ACHN (cell line): ENCODE measurements at regions not wholly inside any gene's neighbourhood (a gene's known extent, or its start where the extent isn't known, plus 50 kb on each side); places are given as distances from the start of the nearest gene placed in this dataset.
"Not testable (repeated sequence)": the region's sequence is repeated elsewhere in the genome, so short reads cannot be mapped to it uniquely, and the experiment has no call there.

Source experiments
- DNase-seq: peaks from one replicate; pipeline ENCODE4 v3.0.0-alpha.2; 2015
- in situ Hi-C: cut with HindIII; loops from 2 replicates; pipeline ENCODE4 v1.10.0; 2017; ENCODE audit warnings: low sequenced_read_pairs, low pct_ligation_motif_present, low pct_unique_long_range_greater_than_20kb

GRCh38 chr16:17566656-17567450 is 96.1 kb upstream of the XYLT1 start:
- no peak for DNase-seq
- in situ Hi-C loops: no loop called here

DNA sequence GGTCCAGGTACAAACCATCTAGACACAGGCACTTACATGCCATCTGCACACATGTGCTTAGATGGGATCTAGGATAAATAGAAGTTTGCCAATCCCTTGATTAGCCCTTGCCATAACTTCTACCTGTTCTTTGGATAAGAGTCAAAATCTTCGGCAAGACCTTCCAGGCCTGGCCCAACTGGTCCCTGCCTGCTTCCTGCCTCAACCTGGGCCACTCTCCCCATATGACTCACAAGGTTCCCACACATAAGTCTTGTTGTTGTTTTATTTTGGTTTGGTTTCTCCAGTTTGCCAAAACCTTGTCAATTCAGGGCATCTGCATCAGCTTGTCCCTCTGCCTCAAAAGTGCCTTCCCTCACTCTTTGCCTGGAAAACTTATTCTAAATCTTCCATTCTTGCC is 95.3 kb upstream of the XYLT1 start:
- DNase-seq: no peak
- in situ Hi-C loops: no loop called here

DNA sequence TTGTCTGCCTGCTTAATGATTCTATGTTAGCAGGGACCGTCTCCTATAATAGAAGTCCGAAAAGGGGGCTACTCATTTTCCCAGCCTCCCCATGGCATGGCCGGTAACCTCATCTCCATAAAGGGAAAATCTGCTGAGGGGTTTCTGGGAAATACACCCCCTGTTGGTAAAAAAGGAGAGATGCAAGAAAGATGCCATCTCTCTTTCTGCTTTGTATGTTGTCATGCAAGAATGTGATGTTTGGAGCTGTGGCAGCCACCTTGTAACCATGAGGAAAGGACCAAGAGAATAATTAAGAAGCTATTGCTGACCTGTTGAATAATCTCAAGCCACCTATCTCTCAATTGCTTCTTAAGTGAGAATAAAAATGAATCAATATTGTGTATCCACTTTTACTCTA is 94.8 kb upstream of the XYLT1 start:
- in situ Hi-C loops: no loop called here
- DNase-seq: no peak

DNA sequence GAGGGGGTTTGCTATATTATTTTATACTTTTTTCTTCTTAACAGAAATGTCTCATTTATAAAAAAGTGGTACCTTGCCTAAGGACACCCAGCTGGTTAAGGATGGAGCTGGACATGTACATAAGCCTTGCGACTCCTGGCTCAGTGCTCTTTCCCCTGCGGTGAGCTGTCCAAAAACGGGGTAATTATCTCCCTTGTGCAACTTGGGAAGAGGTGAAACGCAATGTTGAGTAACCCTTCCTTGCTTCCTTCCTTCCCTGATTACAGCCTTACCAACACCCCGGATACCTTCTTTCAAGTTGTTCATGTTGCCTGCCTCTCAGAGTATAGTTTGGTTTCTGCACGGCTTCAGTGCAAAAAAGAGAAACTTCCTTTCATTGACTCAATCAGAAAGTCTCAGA is 94.1 kb upstream of the XYLT1 start:
- in situ Hi-C loops: no loop called here
- no peak for DNase-seq

DNA sequence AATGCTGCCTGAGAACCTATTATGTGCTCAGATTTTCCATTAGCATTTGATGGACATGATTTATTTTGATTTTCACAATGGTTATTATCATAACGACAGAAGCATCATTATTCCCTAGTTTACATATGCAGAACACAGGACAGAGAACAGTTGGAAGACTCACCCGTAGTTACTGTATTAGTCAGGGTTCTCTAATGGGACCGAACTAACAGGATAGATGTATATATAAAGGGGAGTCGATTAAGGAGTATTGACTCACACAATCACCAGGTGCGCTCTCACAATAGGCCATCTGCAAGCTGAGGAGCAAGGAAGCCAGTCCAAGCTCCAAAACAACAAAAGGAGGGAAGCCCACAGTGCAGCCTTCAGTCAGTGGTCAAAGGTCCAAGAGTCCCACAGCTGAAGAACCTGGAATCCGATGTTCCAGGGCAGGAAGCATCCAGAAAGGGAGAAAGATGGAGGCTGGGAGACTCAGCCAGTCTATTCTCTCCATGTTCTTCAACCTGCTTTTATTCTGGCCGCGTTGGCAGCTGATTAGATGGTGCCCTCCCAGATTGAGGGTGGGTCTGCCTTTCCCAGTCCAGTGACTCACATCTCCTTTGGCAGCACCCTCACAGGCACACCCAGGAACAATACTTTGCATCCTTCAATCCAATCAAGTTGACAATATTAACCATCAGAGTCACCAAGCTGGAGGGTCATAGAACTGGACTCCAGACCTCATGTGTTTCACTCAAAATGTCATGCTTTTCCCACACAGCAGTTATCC is 92.7 kb upstream of the XYLT1 start:
- no peak for DNase-seq
- in situ Hi-C loops: no loop called here

- no peak for DNase-seq
- in situ Hi-C loops: no loop called here
These were observed 90.3 kb upstream of the XYLT1 start for GRCh38 chr16:17561056-17561455.

- in situ Hi-C loops: no loop called here
- no peak for DNase-seq
These were observed 89.8 kb upstream of the XYLT1 start for GRCh38 chr16:17560548-17560947.

DNA sequence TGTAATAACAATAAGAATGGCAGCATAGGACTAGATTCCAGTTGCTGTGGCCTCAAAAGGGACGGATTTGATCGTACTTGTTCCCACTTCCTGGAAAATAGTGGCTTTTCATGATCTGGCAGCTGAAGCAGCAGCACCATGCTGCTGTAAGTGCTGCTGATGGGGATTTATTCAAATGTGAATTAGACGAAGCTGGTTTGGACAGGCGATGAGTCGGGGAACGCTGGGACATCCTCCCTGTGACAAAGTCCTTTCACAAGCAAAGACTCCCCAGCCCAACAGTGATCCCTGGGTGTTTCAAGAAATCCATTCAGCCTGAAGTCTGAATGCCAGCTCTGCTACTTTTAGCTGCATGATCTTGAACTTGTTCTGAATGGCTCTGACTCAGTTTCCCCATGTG is 88.6 kb upstream of the XYLT1 start:
- DNase-seq: no peak
- in situ Hi-C loops: no loop called here

DNA sequence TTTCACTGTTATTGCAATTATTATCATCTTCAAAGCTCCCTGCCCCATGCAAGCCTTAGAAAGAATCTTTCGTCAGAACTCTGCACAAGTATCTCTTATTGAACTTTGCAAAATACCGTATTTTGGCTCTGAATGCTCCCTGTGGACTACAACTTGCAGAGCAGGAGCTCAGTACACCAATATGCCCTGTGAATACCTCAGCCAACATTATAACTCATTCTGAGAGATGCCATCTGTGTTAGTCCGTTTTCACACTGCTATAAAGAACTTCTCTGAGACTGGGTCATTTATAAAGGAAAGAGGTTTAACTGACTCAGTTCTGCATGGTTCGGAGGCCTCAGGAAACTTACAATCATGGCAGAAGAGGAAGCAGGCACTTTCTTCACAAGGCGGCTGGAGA is 87.2 kb upstream of the XYLT1 start:
- in situ Hi-C loops: no loop called here
- no peak for DNase-seq

DNA sequence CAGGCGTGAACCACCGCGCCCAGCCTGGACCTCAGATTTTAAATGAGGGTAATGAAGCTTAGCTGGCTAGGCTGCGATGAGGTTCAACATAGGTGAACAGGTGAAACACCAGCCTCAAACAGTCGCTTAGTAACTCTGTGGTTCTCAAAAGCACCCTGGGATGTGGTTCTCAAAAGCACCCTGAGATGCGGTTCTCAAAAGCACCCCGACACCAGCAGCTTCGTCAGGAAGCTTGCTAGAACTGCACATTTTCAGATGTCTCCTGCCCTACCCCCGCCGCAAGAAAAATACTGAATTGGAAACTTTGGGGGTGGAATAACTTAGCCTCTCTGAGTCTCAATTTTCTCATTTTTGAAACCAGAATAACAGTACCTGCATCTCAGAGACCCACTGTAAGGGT is 86.7 kb upstream of the XYLT1 start:
- DNase-seq: no peak
- in situ Hi-C loops: no loop called here

GRCh38 chr16:17556276-17557052 is 85.7 kb upstream of the XYLT1 start:
- DNase-seq: peak; percentile 24
- in situ Hi-C loops: no loop called here

- in situ Hi-C loops: no loop called here
- DNase-seq: no peak
These were observed 84.4 kb upstream of the XYLT1 start for GRCh38 chr16:17555176-17555575.

DNA sequence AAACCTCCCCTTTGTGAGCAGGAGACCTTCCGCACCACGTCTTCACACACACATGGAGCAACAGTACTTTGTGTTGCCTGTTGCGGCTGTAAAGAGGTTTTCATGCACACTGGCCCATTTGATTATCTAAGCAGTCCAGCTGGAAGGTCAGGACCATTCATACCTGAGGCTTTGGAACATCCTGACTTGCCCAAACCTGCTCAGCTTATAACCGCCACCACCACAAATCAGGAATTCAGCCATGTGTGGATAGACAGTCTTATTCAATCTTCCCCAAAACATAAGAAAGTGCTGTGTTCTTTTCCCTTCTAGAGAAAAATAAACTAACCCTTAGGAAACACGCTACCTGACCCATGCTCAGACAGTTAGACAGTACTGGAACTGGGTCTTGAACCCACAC is 81.6 kb upstream of the XYLT1 start:
- in situ Hi-C loops: no loop called here
- no peak for DNase-seq

DNA sequence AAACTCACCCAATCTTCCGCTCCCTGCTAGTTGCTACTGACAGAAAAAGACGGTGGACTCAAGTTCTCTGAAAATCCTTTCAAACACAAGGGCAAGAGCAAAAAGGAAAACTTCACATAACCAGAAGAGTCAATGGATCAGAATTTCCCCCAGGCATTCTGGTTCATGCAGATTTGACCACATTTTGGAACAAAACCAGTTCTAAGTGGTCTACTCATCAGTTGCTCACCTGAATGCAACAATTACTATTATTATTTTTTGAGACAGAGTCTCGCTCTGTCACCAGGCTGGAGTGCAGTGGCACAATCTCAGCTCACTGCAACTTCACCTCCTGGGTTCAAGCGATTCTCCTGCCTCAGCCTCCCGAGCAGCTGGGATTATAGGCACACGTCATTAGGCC is 80.9 kb upstream of the XYLT1 start:
- in situ Hi-C loops: not testable (repeated sequence)

GRCh38 chr16:17548825-17549224 is 78.1 kb upstream of the XYLT1 start:
- in situ Hi-C loops: no loop called here
- no peak for DNase-seq

More for the DNA sequence above, 80.9 kb upstream of the XYLT1 start:
- DNase-seq: not testable (repeated sequence)

DNA sequence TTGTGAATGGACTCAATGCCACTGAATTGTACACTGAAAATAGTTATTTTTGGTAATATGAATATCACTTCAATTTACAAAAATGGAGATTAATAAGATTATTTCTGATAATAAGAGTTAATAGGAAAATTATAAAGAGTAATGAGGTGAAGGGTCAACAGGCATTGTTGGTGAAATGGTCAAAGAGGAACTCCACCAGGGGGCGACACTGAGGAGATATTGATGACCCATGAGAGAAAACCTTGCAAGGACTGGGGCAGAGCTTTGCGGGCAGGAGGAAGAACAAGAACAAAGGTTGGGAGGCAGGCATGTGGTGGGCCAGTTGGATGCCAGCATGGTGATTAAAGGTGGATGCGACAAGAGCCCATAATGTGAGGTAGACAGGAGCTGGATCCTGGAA is 74.0 kb upstream of the XYLT1 start:
- in situ Hi-C loops: no loop called here
- no peak for DNase-seq

DNA sequence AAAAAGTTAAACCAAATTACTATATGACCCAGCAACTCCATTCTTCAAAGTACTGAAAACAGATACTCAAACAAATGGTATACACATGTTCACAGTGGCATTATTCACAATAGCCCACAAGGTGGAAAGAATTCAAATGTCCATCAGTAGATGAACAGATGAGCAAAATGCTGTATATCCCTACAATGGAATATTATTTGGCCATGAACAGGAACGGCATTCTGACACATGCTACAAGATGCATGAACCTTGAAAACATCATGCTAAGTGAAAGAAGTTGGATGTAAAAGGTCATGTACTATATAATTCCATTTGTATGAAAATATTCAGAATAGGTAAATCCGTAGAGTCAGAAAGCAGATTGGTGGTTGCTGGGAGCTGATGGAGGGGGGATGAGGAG is 73.5 kb upstream of the XYLT1 start:
- in situ Hi-C loops: no loop called here

GRCh38 chr16:17543073-17543472 is 72.3 kb upstream of the XYLT1 start:
- in situ Hi-C loops: no loop called here
- no peak for DNase-seq

More for the DNA sequence above, 73.5 kb upstream of the XYLT1 start:
- no peak for DNase-seq

GRCh38 chr16:17541324-17541723 is 70.6 kb upstream of the XYLT1 start:
- in situ Hi-C loops: no loop called here
- DNase-seq: no peak
